WTC11 (cell line): ENCODE measurements at regions not wholly inside any gene's neighbourhood (a gene's known extent, or its start where the extent isn't known, plus 50 kb on each side); places are given as distances from the start of the nearest gene placed in this dataset.

Experiments used
- ATAC-seq: fragments of 200-7000 bp; cut with Tn5 transposase; 2 replicates; pipeline ENCODE4 v1.10.0; 2021; ENCODE audit warnings: mild to moderate bottlenecking, moderate library complexity
- CTCF ChIA-PET: fragments of 300-600 bp; sonication (Branson Sonifier 250); formaldehyde crosslinking; loops from one replicate; lab custom pipeline; 2021; ENCODE audit warnings: antibody characterized with exemption; lab: Charles Lee
- POLR2A ChIA-PET: fragments of 350-600 bp; sonication (Branson Sonifier 250); formaldehyde crosslinking; loops from one replicate; lab custom pipeline; 2021; ENCODE audit warnings: antibody characterized with exemption; lab: Charles Lee
- DNase-seq: peaks from one replicate; pipeline ENCODE4 v3.0.0; 2021; ENCODE audit warnings: low spot score
- H3K27ac Mint-ChIP-seq: 2 replicates; pipeline ENCODE4 v1.8.0; 2021; ENCODE audit warnings: mixed read lengths
- H3K27me3 Mint-ChIP-seq: 2 replicates; pipeline ENCODE4 v1.8.0; 2021; ENCODE audit warnings: low read depth, mild to moderate bottlenecking, moderate library complexity, mixed read lengths
- H3K36me3 Mint-ChIP-seq: 2 replicates; pipeline ENCODE4 v1.8.0; 2021; ENCODE audit warnings: mixed read lengths
- H3K4me1 Mint-ChIP-seq: 2 replicates; pipeline ENCODE4 v1.8.0; 2022; ENCODE audit warnings: mixed read lengths
- H3K4me3 Mint-ChIP-seq: 2 replicates; pipeline ENCODE4 v1.8.0; 2021; ENCODE audit warnings: mild to moderate bottlenecking, moderate library complexity, mixed read lengths
- H3K9me3 Mint-ChIP-seq: 2 replicates; pipeline ENCODE4 v1.8.0; 2021; ENCODE audit warnings: mixed read lengths
- ATF6 ChIP-seq: sonication (generic); formaldehyde crosslinking; IDR thresholded peaks from 2 replicates; pipeline ENCODE4 v1.8.1; 2023; ENCODE audit warnings: mild to moderate bottlenecking, missing genetic modification reagents
- CREB1 ChIP-seq: sonication (generic); formaldehyde crosslinking; IDR thresholded peaks from 2 replicates; pipeline ENCODE4 v1.8.0; 2023; ENCODE audit warnings: mild to moderate bottlenecking, missing genetic modification reagents
- ELF4 ChIP-seq: sonication (generic); formaldehyde crosslinking; IDR thresholded peaks from 2 replicates; pipeline ENCODE4 v1.8.1; 2022; ENCODE audit warnings: low read depth, mild to moderate bottlenecking, moderate library complexity, missing genetic modification reagents
- EMX1 ChIP-seq: fragments of 250-450 bp; sonication (Bioruptor Pico); IDR thresholded peaks from 2 replicates; pipeline ENCODE4 v1.8.0; 2021; ENCODE audit warnings: mild to moderate bottlenecking
- FOXP1 ChIP-seq: sonication (generic); formaldehyde crosslinking; IDR thresholded peaks from 2 replicates; pipeline ENCODE4 v1.8.0; 2022; ENCODE audit warnings: missing genetic modification reagents, mild to moderate bottlenecking, moderate library complexity, borderline replicate concordance
- HMGA2 ChIP-seq: fragments of 250-450 bp; sonication (Bioruptor Pico); IDR thresholded peaks from 2 replicates; pipeline ENCODE4 v1.4.0; 2021; ENCODE audit warnings: mild to moderate bottlenecking, moderate library complexity
- NFE2L1 ChIP-seq: sonication (generic); formaldehyde crosslinking; IDR thresholded peaks from 2 replicates; pipeline ENCODE4 v1.8.1; 2023; ENCODE audit warnings: missing genetic modification reagents
- NFYB ChIP-seq: sonication (generic); formaldehyde crosslinking; conservative IDR thresholded peaks from 2 replicates; pipeline ENCODE4 v1.8.0; 2022; ENCODE audit warnings: low read depth, missing genetic modification reagents
- TCF7 ChIP-seq: sonication (generic); formaldehyde crosslinking; IDR thresholded peaks from 2 replicates; pipeline ENCODE4 v1.8.0; 2022; ENCODE audit warnings: mild to moderate bottlenecking, low read depth, missing genetic modification reagents, moderate library complexity
- TEAD1 ChIP-seq: sonication (generic); formaldehyde crosslinking; IDR thresholded peaks from 2 replicates; pipeline ENCODE4 v1.8.0; 2022; ENCODE audit warnings: mild to moderate bottlenecking, missing genetic modification reagents
- TEAD4 ChIP-seq: sonication (generic); formaldehyde crosslinking; IDR thresholded peaks from 2 replicates; pipeline ENCODE4 v1.8.0; 2022; ENCODE audit warnings: mild to moderate bottlenecking, missing genetic modification reagents
- USF1 ChIP-seq: sonication (generic); formaldehyde crosslinking; IDR thresholded peaks from 2 replicates; pipeline ENCODE4 v1.8.0; 2022; ENCODE audit warnings: mild to moderate bottlenecking, missing genetic modification reagents
- USF2 ChIP-seq: sonication (generic); formaldehyde crosslinking; IDR thresholded peaks from 2 replicates; pipeline ENCODE4 v1.8.1; 2023; ENCODE audit warnings: mild to moderate bottlenecking, missing genetic modification reagents, moderate library complexity
- ZBTB43 ChIP-seq: sonication (generic); formaldehyde crosslinking; IDR thresholded peaks from 2 replicates; pipeline ENCODE4 v1.8.1; 2023; ENCODE audit warnings: mild to moderate bottlenecking, missing genetic modification reagents
- ZNF317 ChIP-seq: sonication (generic); formaldehyde crosslinking; IDR thresholded peaks from 2 replicates; pipeline ENCODE4 v1.8.1; 2023; ENCODE audit warnings: low read depth, mild to moderate bottlenecking, moderate library complexity, missing genetic modification reagents, borderline replicate concordance
- ZNF416 ChIP-seq: fragments of 250-450 bp; sonication (Bioruptor Pico); IDR thresholded peaks from 2 replicates; pipeline ENCODE4 v1.9.0; 2021; ENCODE audit warnings: mild to moderate bottlenecking, inconsistent platforms
- ZNF423 ChIP-seq: fragments of 250-450 bp; sonication (Bioruptor Pico); IDR thresholded peaks from 2 replicates; pipeline ENCODE4 v2.1.2; 2022; ENCODE audit warnings: mild to moderate bottlenecking, moderate library complexity
- ZNF425 ChIP-seq: fragments of 250-450 bp; sonication (Bioruptor Pico); conservative IDR thresholded peaks from 2 replicates; pipeline ENCODE4 v1.9.0; 2021; ENCODE audit warnings: mild to moderate bottlenecking
- ZNF512 ChIP-seq: sonication (generic); formaldehyde crosslinking; IDR thresholded peaks from 2 replicates; pipeline ENCODE4 v1.8.1; 2022; ENCODE audit warnings: missing genetic modification reagents, borderline replicate concordance
- ZNF671 ChIP-seq: fragments of 250-450 bp; sonication (Bioruptor Pico); IDR thresholded peaks from 2 replicates; pipeline ENCODE4 v1.8.0; 2021; ENCODE audit warnings: mild to moderate bottlenecking

- no peak overlapping the region for H3K27ac Mint-ChIP-seq
- H3K27me3 Mint-ChIP-seq, result peaks cover 18% of the 10 kb centered on the region
- POLR2A ChIA-PET, result no interaction called here
- no peaks in the 10 kb centered on the region for H3K4me1 Mint-ChIP-seq
- no peak overlapping the region for H3K4me3 Mint-ChIP-seq
- ATAC-seq, result no peak
- H3K36me3 Mint-ChIP-seq, result peaks cover 71% of the 10 kb centered on the region
- peaks cover 81% of the 10 kb centered on the region for H3K9me3 Mint-ChIP-seq
- CTCF ChIA-PET, result no interaction called here
- no peak for DNase-seq
- TF ChIP-seq ZNF671 (CRISPR knock-in tag), result no peak
- TF ChIP-seq ELF4, result no peak
- no peak for TF ChIP-seq ATF6 (CRISPR knock-in tag)
- TF ChIP-seq ZNF317, result no peak
- no peak for TF ChIP-seq TEAD4
- no peak for TF ChIP-seq NFYB (CRISPR knock-in tag)
- no peak for TF ChIP-seq FOXP1
- TF ChIP-seq USF1, result no peak
- TF ChIP-seq, all 79 proteins: peak for 0
Observed at GRCh38 chr1:3954170-3955169, 54.4 kb upstream of the C1orf174 start.

GRCh38 chr1:3955196-3955772 lies 55.2 kb upstream of the C1orf174 start:
- peaks cover 22% of the 10 kb centered on the region for H3K27me3 Mint-ChIP-seq
- H3K27ac Mint-ChIP-seq, result no peak overlapping the region
- TF ChIP-seq ZNF423 (no peak), ZBTB43 (CRISPR knock-in tag) (no peak), CREB1 (CRISPR knock-in tag) (no peak), ZNF416 (CRISPR knock-in tag) (no peak), TEAD1 (no peak), USF2 (CRISPR knock-in tag) (no peak), HMGA2 (CRISPR knock-in tag) (no peak), EMX1 (CRISPR knock-in tag) (no peak)
- TF ChIP-seq, all 79 proteins: peak for 0
- DNase-seq (no peak), ATAC-seq (no peak)
- H3K9me3 Mint-ChIP-seq, result peaks cover 79% of the 10 kb centered on the region
- POLR2A ChIA-PET, result no interaction called here
- H3K36me3 Mint-ChIP-seq, result peaks cover 69% of the 10 kb centered on the region
- no peak overlapping the region for H3K4me3 Mint-ChIP-seq
- H3K4me1 Mint-ChIP-seq, result no peaks in the 10 kb centered on the region
- CTCF ChIA-PET, result no interaction called here

- ChIA-PET POLR2A (no interaction called here), CTCF (no interaction called here)
- Mint-ChIP-seq H3K9me3 (peaks cover 80% of the 10 kb centered on the region), H3K4me3 (no peak overlapping the region), H3K36me3 (peaks cover 70% of the 10 kb centered on the region), H3K4me1 (no peaks in the 10 kb centered on the region), H3K27me3 (peaks cover 22% of the 10 kb centered on the region), H3K27ac (no peak overlapping the region)
- DNase-seq, result no peak
- no peak for ATAC-seq
- TF ChIP-seq ATF6 (CRISPR knock-in tag) (no peak), NFE2L1 (CRISPR knock-in tag) (no peak), ZNF512 (no peak), TCF7 (CRISPR knock-in tag) (no peak), ZNF425 (no peak)
Observed at GRCh38 chr1:3956527-3957170, 56.6 kb upstream of the C1orf174 start.
